Right ventricle myocardium superior (tissue), 1 donor: ENCODE measurements at regions not wholly inside any gene's neighbourhood (a gene's known extent, or its start where the extent isn't known, plus 50 kb on each side); places are given as distances from the start of the nearest gene placed in this dataset.

ENCODE experiments used
- ATAC-seq: fragments of 200-7000 bp; cut with Tn5 transposase; one replicate; pipeline ENCODE4 v1.9.1; 2020; ENCODE audit warnings: mild to moderate bottlenecking; ENCODE audit not compliant: poor library complexity
- DNase-seq: peaks from one replicate; pipeline ENCODE4 v3.0.0-alpha.2; 2020
- intact Hi-C: fragments of 100-400 bp; cut with DNase I; formaldehyde crosslinking; loops from one replicate; pipeline ENCODE4 v1.11.2; 2022
- donor health status: DM: no; HTN: yes; CAD: no; lungs with severe emphysema.

GRCh38 chr17:73747221-73748002, 103.2 kb upstream of the SDK2 start:
- intact Hi-C loops, result no loop called here
- DNase-seq (peak; percentile 64), ATAC-seq (peak; percentile 84)

- intact Hi-C loops, result no loop called here
- DNase-seq, result no peak
- no peak for ATAC-seq
Observed at GRCh38 chr17:73748508-73748907, 104.3 kb upstream of the SDK2 start.

- intact Hi-C loops, result no loop called here
- ATAC-seq (no peak), DNase-seq (no peak)
Observed at GRCh38 chr17:73749337-73749823, 105.1 kb upstream of the SDK2 start.

- intact Hi-C loops, result no loop called here
- peak; percentile 55 for DNase-seq
- ATAC-seq, result peak; percentile 76
Observed at GRCh38 chr17:73749928-73750605, 105.8 kb upstream of the SDK2 start.

GRCh38 chr17:73750975-73751374, 106.7 kb upstream of the SDK2 start:
- DNase-seq (no peak), ATAC-seq (no peak)
- intact Hi-C loops, result no loop called here

GRCh38 chr17:73753751-73754496, 109.7 kb upstream of the SDK2 start:
- no peak for DNase-seq
- intact Hi-C loops, result no loop called here
- ATAC-seq, result no peak

- ATAC-seq, result no peak
- DNase-seq, result no peak
- intact Hi-C loops, result no loop called here
Observed at GRCh38 chr17:73754886-73755400, 110.7 kb upstream of the SDK2 start.

- ATAC-seq (no peak), DNase-seq (no peak)
- intact Hi-C loops, result no loop called here
Observed at GRCh38 chr17:73757420-73757819, 113.2 kb upstream of the SDK2 start.

- DNase-seq (no peak), ATAC-seq (no peak)
- intact Hi-C loops, result no loop called here
Observed at GRCh38 chr17:73758245-73758644, 114.0 kb upstream of the SDK2 start.

GRCh38 chr17:73759324-73759723, 115.1 kb upstream of the SDK2 start:
- no peak for ATAC-seq
- intact Hi-C loops, result no loop called here
- DNase-seq, result no peak

- DNase-seq, result no peak
- ATAC-seq, result peak; percentile 59
- intact Hi-C loops, result no loop called here
Observed at GRCh38 chr17:73759734-73760438, 115.6 kb upstream of the SDK2 start.

- intact Hi-C loops, result no loop called here
- ATAC-seq (peak; percentile 23), DNase-seq (no peak)
Observed at GRCh38 chr17:73760439-73760758, 116.2 kb upstream of the SDK2 start.

GRCh38 chr17:73765824-73766563, 121.7 kb upstream of the SDK2 start:
- peak; percentile 59 for ATAC-seq
- intact Hi-C loops, result no loop called here
- no peak for DNase-seq

GRCh38 chr17:73767696-73768095, 123.5 kb upstream of the SDK2 start:
- intact Hi-C loops, result no loop called here
- DNase-seq (no peak), ATAC-seq (no peak)

- DNase-seq, result no peak
- intact Hi-C loops, result no loop called here
Observed at GRCh38 chr17:73768691-73769090, 124.4 kb upstream of the SDK2 start.

GRCh38 chr17:73769479-73769878, 125.2 kb upstream of the SDK2 start:
- ATAC-seq, result no peak
- no peak for DNase-seq
- intact Hi-C loops, result no loop called here

More at GRCh38 chr17:73768691-73769090, 124.4 kb upstream of the SDK2 start:
- no peak for ATAC-seq

GRCh38 chr17:73770115-73770848, 126.0 kb upstream of the SDK2 start:
- intact Hi-C loops, result no loop called here
- ATAC-seq (peak; percentile 92), DNase-seq (peak; percentile 87)

- DNase-seq, result no peak
- intact Hi-C loops, result no loop called here
- ATAC-seq, result no peak
Observed at GRCh38 chr17:73770849-73771229, 126.6 kb upstream of the SDK2 start.
